ENCODE measurements at regions not wholly inside any gene's neighbourhood (a gene's known extent, or its start where the extent isn't known, plus 50 kb on each side); places are given as distances from the start of the nearest gene placed in this dataset.
"Not testable (repeated sequence)": the region's sequence is repeated elsewhere in the genome, so short reads cannot be mapped to it uniquely, and the experiment has no call there.

DNA sequence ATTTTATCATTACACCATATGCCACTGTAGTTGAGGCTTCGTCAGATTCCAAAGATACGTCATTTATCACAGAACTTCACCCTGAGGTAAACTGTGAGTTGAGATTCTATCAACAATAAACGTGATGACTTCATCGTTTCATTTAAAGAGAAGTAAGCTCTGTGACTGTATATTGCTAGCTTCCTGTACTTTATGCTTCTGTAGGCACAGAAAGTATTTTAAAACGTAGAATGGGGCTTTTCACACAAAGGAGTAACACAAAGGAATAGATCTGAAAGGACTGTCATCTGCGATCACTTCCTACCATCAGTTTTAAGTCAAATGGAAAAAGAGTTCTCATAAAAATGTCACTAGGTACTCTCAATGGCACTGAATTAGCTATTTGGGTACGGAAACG, 234.4 kb upstream of the MCHR2 start:
- TF ChIP-seq ZNF274 (IDR thresholded peaks at IDR 0.05; ENCODE audit: low read depth, low read length) = no peak
- peak overlapping the region; percentile 42; the same call in 1 of the 2 replicates for H3K4me3 ChIP-seq (ENCODE audit: low read length)

DNA sequence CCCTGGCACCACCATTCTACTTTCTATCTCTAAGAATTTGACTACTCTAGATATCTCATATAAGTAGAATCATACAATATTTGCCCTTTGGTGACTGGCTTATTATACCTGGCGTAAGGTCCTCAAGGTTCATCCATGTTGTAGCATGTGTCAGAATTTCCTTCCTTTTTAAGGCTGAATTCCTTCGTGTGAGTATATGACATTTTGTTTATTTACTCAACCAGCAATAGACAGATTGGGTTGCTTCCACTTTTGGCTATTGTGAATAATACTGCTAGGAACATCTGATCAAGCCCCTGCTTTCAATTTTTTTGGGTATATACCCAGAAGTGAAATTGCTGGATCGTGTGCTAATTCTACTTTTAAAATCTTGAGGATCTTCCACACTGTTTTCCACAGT, 232.8 kb upstream of the MCHR2 start:
- TF ChIP-seq ZNF274 (IDR thresholded peaks at IDR 0.05; ENCODE audit: low read depth, low read length) = no peak
- H3K4me3 ChIP-seq (ENCODE audit: low read length) = no peak overlapping the region

DNA sequence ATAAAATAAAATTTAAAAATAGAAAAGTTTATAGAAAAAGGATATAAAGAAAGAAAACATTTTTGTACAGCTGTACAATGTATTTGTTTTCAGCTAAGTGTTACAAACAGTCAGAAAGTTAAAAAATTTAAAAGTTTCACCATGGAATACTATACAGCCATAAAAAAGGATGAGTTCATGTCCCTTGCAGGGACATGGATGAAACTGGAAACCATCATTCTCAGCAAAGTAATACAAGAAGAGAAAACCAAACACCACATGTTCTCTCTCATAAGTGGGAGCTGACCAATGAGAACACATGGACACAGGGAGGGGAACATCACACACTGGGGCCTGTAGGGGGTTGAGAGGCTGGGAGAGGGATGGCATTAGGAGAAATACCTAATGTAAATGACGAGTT, 229.9 kb upstream of the MCHR2 start:
- not testable (repeated sequence) for H3K4me3 ChIP-seq (ENCODE audit: low read length)

- no peak overlapping the region for H3K4me3 ChIP-seq (ENCODE audit: low read length)
- no peak for TF ChIP-seq ZNF274 (IDR thresholded peaks at IDR 0.05; ENCODE audit: low read depth, low read length)
These were observed 226.5 kb upstream of the MCHR2 start for GRCh38 chr6:100220543-100220942.

GRCh38 chr6:100217225-100218012, 223.4 kb upstream of the MCHR2 start:
- TF ChIP-seq ZNF274 (IDR thresholded peaks at IDR 0.05; ENCODE audit: low read depth, low read length) = no peak

DNA sequence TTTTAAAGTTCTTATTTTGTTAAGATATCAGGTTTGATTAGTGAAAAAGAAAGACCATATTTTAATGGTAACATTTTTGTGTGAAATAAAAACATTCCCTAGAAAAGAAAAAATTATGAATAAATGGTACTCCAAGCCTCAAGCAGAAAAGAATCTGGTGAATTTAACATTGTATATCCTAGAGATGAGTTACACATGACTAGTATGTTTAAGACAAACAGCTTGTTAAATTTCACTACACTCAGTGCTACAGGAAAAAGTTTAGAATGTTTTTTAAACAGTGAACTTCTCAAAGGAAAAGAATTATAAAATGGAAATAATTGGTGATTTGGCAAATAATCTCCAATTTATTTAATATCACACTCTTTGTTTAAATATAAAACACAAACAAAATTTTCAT, 222.7 kb upstream of the MCHR2 start:
- TF ChIP-seq ZNF274 (IDR thresholded peaks at IDR 0.05; ENCODE audit: low read depth, low read length) = no peak
- H3K4me3 ChIP-seq (ENCODE audit: low read length) = no peak overlapping the region

More at GRCh38 chr6:100217225-100218012, 223.4 kb upstream of the MCHR2 start:
- H3K4me3 ChIP-seq (ENCODE audit: low read length) = no peak overlapping the region

GRCh38 chr6:100212131-100212530, 218.1 kb upstream of the MCHR2 start:
- TF ChIP-seq ZNF274 (IDR thresholded peaks at IDR 0.05; ENCODE audit: low read depth, low read length) = no peak
- no peak overlapping the region for H3K4me3 ChIP-seq (ENCODE audit: low read length)

GRCh38 chr6:100210137-100211117, 216.4 kb upstream of the MCHR2 start:
- no peak for TF ChIP-seq ZNF274 (IDR thresholded peaks at IDR 0.05; ENCODE audit: low read depth, low read length)
- H3K4me3 ChIP-seq (ENCODE audit: low read length) = no peak overlapping the region

DNA sequence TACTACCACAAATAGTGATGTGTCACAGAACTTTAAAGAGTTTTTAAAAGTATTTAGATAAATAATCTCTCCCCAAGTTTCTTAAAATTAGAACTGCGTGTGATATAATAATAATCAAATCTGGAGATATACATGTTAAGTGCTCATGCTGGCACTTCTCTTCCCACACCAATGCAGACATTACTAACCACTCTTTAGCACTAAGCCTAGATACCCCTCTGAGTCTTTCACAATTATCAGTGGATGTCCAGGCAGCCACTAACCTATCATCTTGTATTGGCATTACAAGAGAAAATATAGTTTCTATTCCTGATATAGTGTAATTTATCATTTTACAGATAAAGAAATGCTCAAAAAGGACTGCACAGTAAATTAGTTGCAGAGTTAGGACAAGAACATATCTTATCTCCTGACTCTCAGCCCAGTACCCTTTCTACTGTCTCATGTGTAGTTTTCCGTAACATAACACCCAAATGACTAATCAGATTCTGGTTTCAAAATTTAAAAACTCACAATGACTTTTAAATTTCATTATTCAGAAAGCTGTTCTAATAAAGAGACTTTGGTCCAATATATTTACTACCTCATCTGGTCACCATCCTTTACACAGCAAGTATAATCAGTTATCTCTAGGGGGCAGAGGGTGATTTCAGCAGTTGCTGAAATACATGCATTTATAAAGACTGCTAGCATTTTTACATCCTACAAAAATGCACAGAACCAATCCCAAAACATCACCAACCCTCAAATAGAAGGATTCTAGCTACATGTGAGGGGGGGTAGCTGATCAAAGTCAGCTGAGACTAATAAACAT, 215.5 kb upstream of the MCHR2 start:
- no peak for TF ChIP-seq ZNF274 (IDR thresholded peaks at IDR 0.05; ENCODE audit: low read depth, low read length)
- no peak overlapping the region for H3K4me3 ChIP-seq (ENCODE audit: low read length)

- TF ChIP-seq ZNF274 (IDR thresholded peaks at IDR 0.05; ENCODE audit: low read depth, low read length) = no peak
- H3K4me3 ChIP-seq (ENCODE audit: low read length) = no peak overlapping the region
These were observed 209.4 kb upstream of the MCHR2 start for GRCh38 chr6:100203400-100203799.

GRCh38 chr6:100202417-100203194, 208.6 kb upstream of the MCHR2 start:
- TF ChIP-seq ZNF274 (IDR thresholded peaks at IDR 0.05; ENCODE audit: low read depth, low read length) = no peak
- no peak overlapping the region for H3K4me3 ChIP-seq (ENCODE audit: low read length)

DNA sequence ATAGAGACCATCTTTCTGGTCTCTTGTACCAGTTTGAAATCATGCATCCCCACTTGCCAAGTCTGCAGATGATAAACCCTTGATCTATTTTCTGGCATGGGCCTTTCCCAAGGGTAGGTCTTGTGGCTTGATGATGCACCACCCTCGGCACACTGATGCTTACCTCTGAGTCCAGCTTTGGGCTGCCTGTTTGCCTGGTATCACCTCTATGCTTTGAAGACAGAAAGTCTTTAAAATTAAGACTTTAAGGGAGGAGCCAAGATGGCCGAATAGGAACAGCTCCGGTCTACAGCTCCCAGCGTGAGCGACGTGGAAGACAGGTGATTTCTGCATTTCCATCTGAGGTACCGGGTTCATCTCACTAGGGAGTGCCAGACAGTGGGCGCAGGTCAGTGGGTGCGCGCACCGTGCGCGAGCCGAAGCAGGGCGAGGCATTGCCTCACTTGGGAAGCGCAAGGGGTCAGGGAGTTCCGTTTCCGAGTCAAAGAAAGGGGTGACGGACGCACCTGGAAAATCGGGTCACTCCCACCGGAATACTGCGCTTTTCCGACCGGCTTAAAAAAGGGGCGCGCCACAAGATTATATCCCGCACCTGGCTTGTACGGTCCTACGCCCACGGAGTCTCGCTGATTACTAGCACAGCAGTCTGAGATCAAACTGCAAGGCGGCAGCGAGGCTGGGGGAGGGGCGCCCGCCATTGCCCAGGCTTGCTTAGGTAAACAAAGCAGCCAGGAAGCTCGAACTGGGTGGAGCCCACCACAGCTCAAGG, 202.4 kb upstream of the MCHR2 start:
- H3K4me3 ChIP-seq (ENCODE audit: low read length) = not testable (repeated sequence)

DNA sequence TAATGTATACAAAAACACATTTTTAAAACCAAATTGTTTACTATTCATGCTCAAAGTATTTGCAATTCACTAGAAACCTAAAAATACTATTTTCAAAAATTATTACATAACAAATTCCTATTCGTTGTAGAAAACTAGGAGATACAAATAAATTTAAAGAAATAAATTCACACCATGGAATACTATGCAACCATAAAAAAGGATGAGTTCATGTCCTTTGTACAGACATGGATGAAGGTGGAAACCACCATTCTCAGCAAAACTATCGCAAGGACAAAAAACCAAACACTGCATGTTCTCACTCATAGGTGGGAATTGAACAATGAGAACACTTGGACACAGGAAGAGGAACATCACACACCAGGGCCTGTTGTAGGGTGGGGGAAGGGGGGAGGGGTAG, 201.2 kb upstream of the MCHR2 start:
- not testable (repeated sequence) for H3K4me3 ChIP-seq (ENCODE audit: low read length)
